HG03342 (cell line): ENCODE measurements at regions not wholly inside any gene's neighbourhood (a gene's known extent, or its start where the extent isn't known, plus 50 kb on each side); places are given as distances from the start of the nearest gene placed in this dataset.
"Not testable (repeated sequence)": the region's sequence is repeated elsewhere in the genome, so short reads cannot be mapped to it uniquely, and the experiment has no call there.

ENCODE experiments used
- ATAC-seq: cut with Tn5 transposase; IDR thresholded peaks from one replicate; pipeline ENCODE4 v1.9.1; 2021; ENCODE audit warnings: mild to moderate bottlenecking, moderate library complexity; ENCODE audit not compliant: unreplicated experiment

GRCh38 chr4:9702019-9702418 is 79.4 kb upstream of the DRD5 start:
- not testable (repeated sequence) for ATAC-seq

GRCh38 chr4:9702696-9703095 is 78.7 kb upstream of the DRD5 start:
- ATAC-seq = not testable (repeated sequence)

- no peak for ATAC-seq
Measured at GRCh38 chr4:9703391-9703790, 78.0 kb upstream of the DRD5 start.

GRCh38 chr4:9704126-9704525 is 77.3 kb upstream of the DRD5 start:
- ATAC-seq = not testable (repeated sequence)

- ATAC-seq = no peak
Measured at GRCh38 chr4:9704551-9705332, 76.7 kb upstream of the DRD5 start.

GRCh38 chr4:9707281-9707680 is 74.2 kb upstream of the DRD5 start:
- ATAC-seq = not testable (repeated sequence)

GRCh38 chr4:9707936-9708335 is 73.5 kb upstream of the DRD5 start:
- ATAC-seq = not testable (repeated sequence)

- ATAC-seq = no peak
Measured at GRCh38 chr4:9709724-9710123, 71.7 kb upstream of the DRD5 start.

- not testable (repeated sequence) for ATAC-seq
Measured at GRCh38 chr4:9715271-9715670, 66.2 kb upstream of the DRD5 start.

GRCh38 chr4:9716093-9716492 is 65.3 kb upstream of the DRD5 start:
- ATAC-seq = no peak

- not testable (repeated sequence) for ATAC-seq
Measured at GRCh38 chr4:9718246-9718939, 63.0 kb upstream of the DRD5 start.

- not testable (repeated sequence) for ATAC-seq
Measured at GRCh38 chr4:9722131-9722530, 59.3 kb upstream of the DRD5 start.
